A673 (cell line): ENCODE measurements at regions not wholly inside any gene's neighbourhood (a gene's known extent, or its start where the extent isn't known, plus 50 kb on each side); places are given as distances from the start of the nearest gene placed in this dataset.

Source experiments
- BruUV-seq: library from RNA; stranded (reverse); fragments of 400-500 nt; replicated peaks from 2 replicates; lab custom pipeline; 2021; lab: Mats Ljungman, UMichigan
- CTCF ChIA-PET: fragments of 300-600 bp; sonication (Branson Sonifier 250); formaldehyde crosslinking; loops from one replicate; lab custom pipeline; 2022; ENCODE audit warnings: antibody characterized with exemption; lab: Charles Lee
- POLR2A ChIA-PET: fragments of 300-600 bp; sonication (Branson Sonifier 250); formaldehyde crosslinking; loops from one replicate; lab custom pipeline; 2022; ENCODE audit warnings: antibody characterized with exemption; ENCODE audit not compliant: low non-redundant PET; lab: Charles Lee
- DNase-seq: peaks from one replicate; pipeline ENCODE4 v3.0.0-alpha.2; 2015; ENCODE audit warnings: low spot score
- H3K27ac ChIP-seq: fragments of 200-600 bp; sonication (generic); 2 replicates; pipeline ENCODE4 v1.5.1; 2016; ENCODE audit warnings: mixed run types, low read depth, mild to moderate bottlenecking, mixed read lengths, antibody characterized with exemption, low read length; ENCODE audit not compliant: poor library complexity, severe bottlenecking
- H3K27me3 ChIP-seq: fragments of 200-600 bp; sonication (generic); replicated peaks from 2 replicates; pipeline ENCODE4 v1.6.1; 2017; ENCODE audit warnings: mixed run types, low read depth, mild to moderate bottlenecking, mixed read lengths, antibody characterized with exemption, low read length; ENCODE audit not compliant: insufficient read depth, poor library complexity
- H3K36me3 ChIP-seq: fragments of 200-600 bp; sonication (generic); 2 replicates; pipeline ENCODE4 v1.6.1; 2016; ENCODE audit warnings: mixed run types, mild to moderate bottlenecking, mixed read lengths, antibody characterized with exemption, low read length; ENCODE audit not compliant: insufficient read depth, poor library complexity, severe bottlenecking
- H3K4me1 ChIP-seq: fragments of 200-600 bp; sonication (generic); 2 replicates; pipeline ENCODE4 v1.6.1; 2017; ENCODE audit warnings: mixed run types, mild to moderate bottlenecking, mixed read lengths, antibody characterized with exemption, low read length; ENCODE audit not compliant: insufficient read depth, poor library complexity, severe bottlenecking
- H3K4me3 ChIP-seq: fragments of 200-600 bp; sonication (generic); 2 replicates; pipeline ENCODE4 v1.5.1; 2016; ENCODE audit warnings: low read depth, mixed run types, mild to moderate bottlenecking, mixed read lengths, low read length; ENCODE audit not compliant: poor library complexity, severe bottlenecking
- H3K9me3 ChIP-seq: fragments of 200-600 bp; sonication (generic); 2 replicates; pipeline ENCODE4 v1.6.1; 2016; ENCODE audit warnings: mixed run types, low read depth, mild to moderate bottlenecking, mixed read lengths, antibody characterized with exemption, low read length; ENCODE audit not compliant: poor library complexity, severe bottlenecking
- CTCF ChIP-seq: fragments of 300-800, 200-600 bp; sonication (generic); conservative IDR thresholded peaks from 2 replicates; pipeline ENCODE4 v1.5.1; 2017; ENCODE audit warnings: low read depth, mild to moderate bottlenecking, antibody characterized with exemption, low read length, moderate library complexity, mixed read lengths
- EZH2 ChIP-seq: fragments of 200-600 bp; sonication (generic); IDR thresholded peaks from 2 replicates; pipeline ENCODE4 v1.6.1; 2017; ENCODE audit warnings: borderline replicate concordance, low read depth, mild to moderate bottlenecking, mixed read lengths, antibody characterized with exemption, low read length; ENCODE audit not compliant: poor library complexity, severe bottlenecking
- intact Hi-C: fragments of 100-400 bp; cut with micrococcal nuclease; formaldehyde crosslinking; loops from one replicate; pipeline ENCODE4 v1.10.0; 2022; ENCODE audit not compliant: unreplicated experiment

- Histone ChIP-seq H3K4me1 (no peaks in the 10 kb centered on the region), H3K27me3 (no peaks in the 10 kb centered on the region), H3K4me3 (no peak overlapping the region), H3K36me3 (no peaks in the 10 kb centered on the region), H3K27ac (no peak overlapping the region), H3K9me3 (peaks cover 7% of the 10 kb centered on the region)
- no peak for DNase-seq
- ChIA-PET CTCF (interaction anchor here (0.7 kb wide), 1 partner anchor 1975 kb away, joined by 3 read pairs; no protein-coding TSS in a partner anchor), POLR2A (interaction anchor here (0.5 kb wide), 1 partner anchor 15 kb away, joined by 3 read pairs; no protein-coding TSS in a partner anchor)
- no TSS peak for BruUV-seq
- intact Hi-C loops: no loop called here
- TF ChIP-seq CTCF: no peak
- no peak for TF ChIP-seq EZH2
These were observed 1370.8 kb downstream of the GRIK2 start for GRCh38 chr6:102764317-102764716.

- Histone ChIP-seq H3K4me3 (no peak overlapping the region), H3K9me3 (peaks cover 3% of the 10 kb centered on the region), H3K4me1 (no peaks in the 10 kb centered on the region), H3K36me3 (no peaks in the 10 kb centered on the region), H3K27ac (no peak overlapping the region), H3K27me3 (no peaks in the 10 kb centered on the region)
- DNase-seq: no peak
- CTCF ChIA-PET: interaction anchor here (0.7 kb wide), 1 partner anchor 1974 kb away, joined by 3 read pairs; no protein-coding TSS in a partner anchor
- no TSS peak for BruUV-seq
- TF ChIP-seq CTCF: no peak
- no peak for TF ChIP-seq EZH2
- POLR2A ChIA-PET: interaction anchor here (0.5 kb wide), 1 partner anchor 16 kb away, joined by 3 read pairs; no protein-coding TSS in a partner anchor
- intact Hi-C loops: no loop called here
These were observed 1370.4 kb downstream of the GRIK2 start for GRCh38 chr6:102763891-102764290.

GRCh38 chr6:102761872-102762271 is 1368.4 kb downstream of the GRIK2 start:
- ChIA-PET CTCF (no interaction called here), POLR2A (no interaction called here)
- no peak overlapping the region for H3K27ac ChIP-seq
- no peak for DNase-seq
- no peaks in the 10 kb centered on the region for H3K9me3 ChIP-seq
- H3K4me1 ChIP-seq: no peaks in the 10 kb centered on the region
- TF ChIP-seq CTCF (no peak), EZH2 (no peak)
- no peaks in the 10 kb centered on the region for H3K36me3 ChIP-seq
- no peaks in the 10 kb centered on the region for H3K27me3 ChIP-seq
- intact Hi-C loops: no loop called here
- no TSS peak for BruUV-seq
- no peak overlapping the region for H3K4me3 ChIP-seq
